ENCODE measurements at regions not wholly inside any gene's neighbourhood (a gene's known extent, or its start where the extent isn't known, plus 50 kb on each side); places are given as distances from the start of the nearest gene placed in this dataset.

DNA sequence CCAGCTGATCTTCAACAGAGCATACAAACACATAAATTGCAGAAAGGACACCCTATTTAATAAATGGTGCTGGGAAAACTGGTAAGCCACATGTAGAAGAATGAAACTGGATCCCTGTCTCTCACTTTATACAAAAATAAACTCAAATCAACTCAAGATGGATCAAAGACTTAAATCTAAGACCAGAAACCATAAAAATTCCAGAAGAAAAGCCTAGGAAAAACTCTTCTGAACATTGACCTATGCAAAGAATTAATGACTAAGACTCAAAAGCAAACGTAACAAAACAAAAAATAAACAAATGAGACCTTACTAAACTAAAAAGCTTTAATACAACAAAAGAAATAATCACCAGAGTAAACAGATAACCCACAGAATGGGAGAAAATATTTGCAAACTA lies 74.5 kb upstream of the ABCC4 start:
- TF ChIP-seq EZH2 (IDR thresholded peaks at IDR 0.05), result no peak
- TF ChIP-seq, protein P1, sequence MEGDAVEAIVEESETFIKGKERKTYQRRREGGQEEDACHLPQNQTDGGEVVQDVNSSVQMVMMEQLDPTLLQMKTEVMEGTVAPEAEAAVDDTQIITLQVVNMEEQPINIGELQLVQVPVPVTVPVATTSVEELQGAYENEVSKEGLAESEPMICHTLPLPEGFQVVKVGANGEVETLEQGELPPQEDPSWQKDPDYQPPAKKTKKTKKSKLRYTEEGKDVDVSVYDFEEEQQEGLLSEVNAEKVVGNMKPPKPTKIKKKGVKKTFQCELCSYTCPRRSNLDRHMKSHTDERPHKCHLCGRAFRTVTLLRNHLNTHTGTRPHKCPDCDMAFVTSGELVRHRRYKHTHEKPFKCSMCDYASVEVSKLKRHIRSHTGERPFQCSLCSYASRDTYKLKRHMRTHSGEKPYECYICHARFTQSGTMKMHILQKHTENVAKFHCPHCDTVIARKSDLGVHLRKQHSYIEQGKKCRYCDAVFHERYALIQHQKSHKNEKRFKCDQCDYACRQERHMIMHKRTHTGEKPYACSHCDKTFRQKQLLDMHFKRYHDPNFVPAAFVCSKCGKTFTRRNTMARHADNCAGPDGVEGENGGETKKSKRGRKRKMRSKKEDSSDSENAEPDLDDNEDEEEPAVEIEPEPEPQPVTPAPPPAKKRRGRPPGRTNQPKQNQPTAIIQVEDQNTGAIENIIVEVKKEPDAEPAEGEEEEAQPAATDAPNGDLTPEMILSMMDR (IDR thresholded peaks at IDR 0.05), result no peak

All from neural progenitor cell (in vitro differentiated cells).